HG02840 (cell line): ENCODE measurements at regions not wholly inside any gene's neighbourhood (a gene's known extent, or its start where the extent isn't known, plus 50 kb on each side); places are given as distances from the start of the nearest gene placed in this dataset.
"Not testable (repeated sequence)": the region's sequence is repeated elsewhere in the genome, so short reads cannot be mapped to it uniquely, and the experiment has no call there.

ENCODE experiments used
- ATAC-seq: cut with Tn5 transposase; IDR thresholded peaks from one replicate; pipeline ENCODE4 v1.9.1; 2021; ENCODE audit warnings: mild to moderate bottlenecking, moderate library complexity, moderate number of reproducible peaks; ENCODE audit not compliant: unreplicated experiment, low FRiP score

- ATAC-seq: no peak
These were observed 982.2 kb upstream of the FBXO33 start for GRCh38 chr14:40414386-40414785.

- no peak for ATAC-seq
These were observed 980.9 kb upstream of the FBXO33 start for GRCh38 chr14:40413136-40413535.

DNA sequence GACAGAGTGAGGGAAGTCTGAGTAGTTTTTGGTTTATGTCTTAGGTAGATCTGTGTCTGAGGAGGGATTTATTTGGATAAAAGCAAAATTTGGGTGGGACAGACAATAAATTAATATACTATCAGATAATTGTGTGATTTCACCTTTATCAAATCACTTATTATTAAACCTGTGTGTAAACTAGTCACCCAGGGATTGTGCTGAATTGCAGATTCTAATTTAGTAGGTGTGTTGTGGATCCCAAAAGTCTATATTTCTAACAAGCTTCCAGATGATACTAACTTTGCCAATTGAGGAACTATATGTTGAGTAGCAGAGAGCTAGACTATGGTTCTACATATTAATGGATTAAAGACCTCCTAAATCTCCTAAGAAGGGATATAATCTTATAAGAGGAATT, 978.5 kb upstream of the FBXO33 start:
- ATAC-seq: no peak

GRCh38 chr14:40402957-40403356, 970.7 kb upstream of the FBXO33 start:
- ATAC-seq: no peak

GRCh38 chr14:40398981-40399380, 966.7 kb upstream of the FBXO33 start:
- no peak for ATAC-seq

DNA sequence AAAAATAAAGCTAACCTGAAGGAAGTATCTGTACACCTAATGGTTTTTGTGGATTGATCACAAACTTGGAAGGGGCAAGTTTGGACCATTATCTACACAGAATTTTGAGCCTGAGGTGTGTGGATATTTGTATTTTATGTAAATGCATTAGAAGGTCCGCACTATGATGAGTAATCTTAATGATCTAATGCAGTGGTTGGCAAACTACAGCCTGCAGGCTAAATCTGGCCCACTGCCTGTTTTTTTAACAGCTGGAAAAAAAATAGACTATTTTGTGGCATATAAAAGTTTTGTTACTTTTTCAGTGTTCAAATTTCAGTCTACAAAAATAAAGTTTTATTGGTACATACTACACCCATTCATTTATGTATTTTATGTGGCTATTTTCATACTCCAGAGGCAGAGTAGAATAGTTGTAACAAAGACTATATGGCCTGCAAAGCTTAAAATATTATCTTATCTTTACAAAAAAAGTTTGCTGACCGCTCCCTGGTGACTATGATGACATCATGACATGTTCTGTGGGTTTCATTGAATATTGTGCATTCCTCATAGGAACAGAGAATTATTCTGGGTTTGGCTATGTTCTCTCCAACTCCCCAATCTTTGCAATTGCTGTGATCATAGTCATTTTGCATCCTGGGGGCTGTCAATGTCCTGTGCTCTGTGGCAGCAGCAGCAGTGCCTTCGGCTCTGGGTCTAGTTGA, 962.6 kb upstream of the FBXO33 start:
- no peak for ATAC-seq

GRCh38 chr14:40393143-40393542, 960.9 kb upstream of the FBXO33 start:
- ATAC-seq: no peak

DNA sequence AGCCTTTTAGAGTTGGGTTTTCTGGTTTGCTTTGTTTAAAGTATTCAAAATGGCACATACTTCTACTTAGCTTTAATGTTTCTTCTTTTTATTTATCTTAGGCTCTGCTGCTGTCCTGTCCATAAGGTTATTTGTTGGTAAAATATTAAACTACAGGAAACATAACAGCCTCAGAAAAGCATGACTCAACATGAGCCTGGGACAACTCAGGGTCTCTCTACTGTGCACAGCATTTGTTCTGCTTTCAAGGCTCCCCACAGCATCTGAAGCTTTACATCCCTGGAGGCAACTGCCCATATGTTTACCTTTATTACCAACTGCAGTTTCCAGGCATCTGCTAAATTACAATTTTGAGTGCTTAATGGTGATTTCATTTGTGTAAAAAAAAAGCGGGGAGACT, 954.2 kb upstream of the FBXO33 start:
- no peak for ATAC-seq

DNA sequence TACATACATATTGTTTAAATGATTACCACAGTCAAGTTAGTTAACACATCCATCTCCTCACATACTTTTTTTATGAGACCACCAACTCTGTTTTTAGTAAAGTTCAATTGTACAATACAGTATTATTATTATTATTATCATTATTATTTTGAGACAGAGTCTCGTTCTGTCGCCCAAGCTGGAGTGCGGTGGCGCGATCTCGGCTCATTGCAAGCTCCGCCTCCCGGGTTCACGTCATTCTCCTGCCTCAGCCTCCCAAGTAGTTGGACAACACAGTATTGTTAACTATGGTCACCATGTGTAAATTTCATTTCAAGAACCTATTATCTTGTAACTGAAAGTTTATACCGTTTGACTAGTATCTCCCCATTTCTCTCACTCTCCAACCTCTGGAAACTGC, 942.0 kb upstream of the FBXO33 start:
- no peak for ATAC-seq

DNA sequence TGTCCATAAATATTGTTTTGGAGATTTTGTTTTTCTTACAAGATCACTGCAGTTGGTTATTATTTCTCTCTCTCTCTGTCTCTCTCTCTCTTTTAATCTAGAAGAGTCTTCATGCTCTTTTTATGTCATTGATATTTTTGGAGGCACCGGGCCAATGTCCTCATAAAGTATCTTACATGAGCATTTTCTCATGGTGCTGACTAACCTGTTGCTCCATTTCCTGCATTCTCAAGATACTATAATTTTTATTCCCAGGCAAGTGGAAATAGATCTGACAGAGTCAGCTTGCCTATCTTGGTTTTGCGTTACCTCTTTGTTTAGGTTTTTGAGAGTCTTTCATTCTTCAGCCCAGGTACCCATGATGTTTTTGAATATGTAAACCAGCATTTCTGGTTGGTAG, 938.8 kb upstream of the FBXO33 start:
- no peak for ATAC-seq

GRCh38 chr14:40368314-40368713, 936.1 kb upstream of the FBXO33 start:
- ATAC-seq: no peak

DNA sequence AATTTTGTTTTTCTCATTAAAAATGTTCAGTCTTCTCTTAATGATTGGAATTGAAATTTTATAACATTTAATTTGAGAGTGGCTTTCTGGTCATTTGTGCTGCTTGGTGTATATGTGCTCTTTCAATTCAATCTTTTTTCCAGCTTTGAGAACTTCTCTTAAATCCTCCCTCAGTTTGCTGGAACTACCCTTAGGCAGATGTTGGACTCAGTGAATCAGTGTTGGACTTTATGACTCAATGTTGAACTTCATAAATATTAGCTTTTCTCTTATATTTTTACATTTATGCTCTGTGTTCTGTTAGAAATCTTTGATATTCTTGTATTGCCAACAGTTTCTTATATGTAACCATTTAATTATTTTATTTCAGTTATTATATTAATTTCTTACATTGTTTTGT, 935.5 kb upstream of the FBXO33 start:
- ATAC-seq: no peak

DNA sequence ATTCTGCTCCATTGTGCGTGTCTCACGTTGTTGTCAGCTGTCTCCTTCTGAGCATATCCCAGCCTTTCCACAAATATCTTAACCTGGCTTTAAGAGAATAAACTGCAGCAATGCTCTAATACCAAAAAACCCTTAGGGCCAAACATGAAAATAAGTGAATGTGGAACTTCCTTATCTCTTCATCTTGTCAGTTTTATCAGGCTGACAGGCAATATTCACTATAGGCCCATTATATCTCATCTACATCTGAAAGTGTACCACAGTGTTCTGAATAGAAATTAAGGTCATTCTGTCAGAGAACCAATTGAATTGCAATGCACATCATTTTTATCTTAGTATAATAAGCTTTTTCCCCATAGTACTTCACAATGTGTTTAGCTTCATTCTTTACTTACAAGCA, 933.1 kb upstream of the FBXO33 start:
- no peak for ATAC-seq

DNA sequence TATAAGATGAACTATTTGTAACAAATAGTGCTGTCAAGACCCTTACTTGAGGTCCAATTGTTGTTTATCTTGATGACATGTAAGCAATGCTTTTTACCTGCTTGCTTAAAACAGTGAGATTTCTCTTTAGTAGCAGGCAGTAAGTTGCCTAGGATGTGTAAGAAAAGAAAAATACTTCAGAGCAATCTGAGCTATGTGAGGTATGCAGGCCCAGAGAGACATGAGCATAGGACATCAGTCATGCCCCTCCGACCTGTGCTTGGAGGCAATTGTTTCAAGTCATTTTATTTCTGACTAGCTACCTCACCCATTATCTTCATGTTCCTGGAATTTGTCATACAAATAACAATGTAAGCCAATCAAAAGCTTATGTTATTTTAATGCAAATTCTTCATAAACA, 930.6 kb upstream of the FBXO33 start:
- no peak for ATAC-seq

GRCh38 chr14:40354754-40355153, 922.5 kb upstream of the FBXO33 start:
- no peak for ATAC-seq

DNA sequence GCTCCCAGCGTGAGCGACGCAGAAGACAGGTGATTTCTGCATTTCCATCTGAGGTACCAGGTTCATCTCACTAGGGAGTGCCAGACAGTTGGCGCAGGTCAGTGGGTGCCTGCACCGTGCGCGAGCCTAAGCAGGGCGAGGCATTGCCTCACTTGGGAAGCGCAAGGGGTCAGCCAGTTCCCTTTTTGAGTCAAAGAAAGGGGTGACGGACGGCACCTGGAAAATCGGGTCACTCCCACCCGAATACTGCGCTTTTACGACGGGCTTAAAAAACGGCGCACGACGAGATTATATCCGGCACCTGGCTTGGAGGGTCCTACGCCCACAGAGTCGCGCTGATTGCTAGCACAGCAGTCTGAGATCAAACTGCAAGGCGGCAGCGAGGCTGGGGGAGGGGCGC, 915.9 kb upstream of the FBXO33 start:
- not testable (repeated sequence) for ATAC-seq

- ATAC-seq: no peak
These were observed 915.4 kb upstream of the FBXO33 start for GRCh38 chr14:40347675-40348074.

- ATAC-seq: no peak
These were observed 914.0 kb upstream of the FBXO33 start for GRCh38 chr14:40346275-40346674.

DNA sequence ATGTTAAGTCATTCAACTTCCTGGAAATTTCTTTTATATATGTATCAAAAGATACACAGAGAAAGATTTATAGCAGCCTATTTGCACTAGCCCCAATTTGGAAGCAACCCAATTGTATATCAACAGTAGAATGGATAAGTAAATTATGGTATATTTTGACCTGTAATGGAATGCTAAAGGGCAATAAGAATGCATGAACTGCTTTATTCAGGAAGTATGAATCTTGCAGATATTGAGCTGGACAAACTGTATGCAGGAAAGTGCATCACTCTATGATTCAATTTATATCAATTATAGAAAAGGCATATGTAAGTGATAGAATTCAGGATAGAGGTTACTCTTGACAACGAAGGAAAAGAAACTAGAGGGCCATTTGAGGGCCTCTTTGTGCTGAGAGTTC, 913.1 kb upstream of the FBXO33 start:
- ATAC-seq: no peak

GRCh38 chr14:40340708-40341107, 908.5 kb upstream of the FBXO33 start:
- ATAC-seq: no peak

DNA sequence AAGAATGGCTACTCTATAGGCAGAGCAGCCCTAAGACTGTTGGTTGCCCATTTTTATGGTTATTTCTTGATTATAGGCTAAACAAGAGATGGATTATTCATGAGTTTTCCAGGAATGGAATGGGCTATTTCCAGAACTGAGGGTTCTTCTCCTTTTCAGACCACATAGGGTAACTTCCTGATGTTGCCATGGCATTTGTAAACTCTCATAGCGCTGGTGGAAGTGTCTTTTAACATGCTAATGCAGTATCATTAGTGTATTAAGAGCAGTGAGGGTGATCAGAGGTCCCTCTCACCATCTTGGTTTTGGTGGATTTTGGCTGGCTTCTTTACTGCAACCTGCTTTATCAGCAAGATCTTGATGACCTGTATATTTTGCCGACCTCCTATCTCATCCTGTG, 904.6 kb upstream of the FBXO33 start:
- ATAC-seq: no peak

DNA sequence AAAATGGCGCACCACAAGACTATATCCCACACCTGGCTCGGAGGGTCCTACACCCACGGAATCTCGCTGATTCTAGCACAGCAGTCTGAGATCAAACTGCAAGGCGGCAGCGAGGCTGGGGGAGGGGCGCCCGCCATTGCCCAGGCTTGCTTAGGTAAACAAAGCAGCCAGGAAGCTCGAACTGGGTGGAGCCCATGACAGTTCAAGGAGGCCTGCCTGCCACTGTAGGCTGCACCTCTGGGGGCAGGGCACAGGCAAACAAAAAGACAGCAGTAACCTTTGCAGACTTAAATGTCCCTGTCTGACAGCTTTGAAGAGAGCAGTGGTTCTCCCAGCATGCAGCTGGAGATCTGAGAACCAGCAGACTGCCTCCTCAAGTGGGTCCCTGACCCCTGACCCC, 894.3 kb upstream of the FBXO33 start:
- ATAC-seq: not testable (repeated sequence)

- ATAC-seq: no peak
These were observed 886.0 kb upstream of the FBXO33 start for GRCh38 chr14:40318211-40318719.
